SU-DHL-6 (cell line): ENCODE measurements at regions not wholly inside any gene's neighbourhood (a gene's known extent, or its start where the extent isn't known, plus 50 kb on each side); places are given as distances from the start of the nearest gene placed in this dataset.

ENCODE experiments used
- CTCF ChIP-seq: fragments of 200-600 bp; sonication (generic); IDR thresholded peaks from one replicate; pipeline ENCODE4 v1.5.1; 2017; ENCODE audit warnings: antibody characterized with exemption, mild to moderate bottlenecking, low read length, moderate library complexity; ENCODE audit not compliant: insufficient read depth, poor library complexity, severe bottlenecking
- EZH2phosphoT487 ChIP-seq: fragments of 200-600 bp; sonication (generic), shearing (Covaris generic); conservative IDR thresholded peaks from 2 replicates; pipeline ENCODE4 v1.6.1; 2018; ENCODE audit warnings: mild to moderate bottlenecking, antibody characterized with exemption, low read length, moderate library complexity, mixed read lengths

GRCh38 chr9:549455-549997 is 292.0 kb upstream of the DMRT1 start:
- no peak for TF ChIP-seq CTCF
- TF ChIP-seq EZH2phosphoT487 = no peak
